B cell (primary cell): ENCODE measurements at regions not wholly inside any gene's neighbourhood (a gene's known extent, or its start where the extent isn't known, plus 50 kb on each side); places are given as distances from the start of the nearest gene placed in this dataset.

Experiments
- CTCF ChIP-seq: fragments of 200-600 bp; IDR thresholded peaks from one replicate; pipeline ENCODE4 v1.8.0; 2022; ENCODE audit warnings: antibody characterized with exemption, mild to moderate bottlenecking
- EZH2 ChIP-seq: IDR thresholded peaks from 2 replicates; pipeline ENCODE4 v1.6.1; 2012; ENCODE audit warnings: borderline replicate concordance, low read depth, mild to moderate bottlenecking, moderate library complexity, low read length; ENCODE audit not compliant: insufficient read depth, poor library complexity, severe bottlenecking

GRCh38 chr9:105836936-105837660 is 142.8 kb downstream of the TMEM38B start:
- no peak for TF ChIP-seq CTCF
- TF ChIP-seq EZH2: no peak
